Adrenal gland (tissue), 9 donors: ENCODE measurements at regions not wholly inside any gene's neighbourhood (a gene's known extent, or its start where the extent isn't known, plus 50 kb on each side); places are given as distances from the start of the nearest gene placed in this dataset.

ENCODE experiments used
- DNase-seq, 7 donors: peaks; one replicate each; pipeline ENCODE4 v3.0.0-alpha.2; 2019 to 2020
- H3K27ac ChIP-seq, 5 donors: fragments of 200-600 bp; sonication (generic) in 4 of 5; 1 replicate in 3 of 5; 2 replicates in 2 of 5; pipeline versions ENCODE4 v1.5.1 to v1.8.0; 2016 to 2020; ENCODE audit warnings: mild to moderate bottlenecking in 1 of 5
- H3K27me3 ChIP-seq: fragments of 200-600 bp; 2 replicates; pipeline ENCODE4 v1.8.0; 2021
- H3K36me3 ChIP-seq, 2 donors: fragments of 200-600 bp; replicated peaks in 1 of 2; 1 replicate in 1 of 2; 2 replicates in 1 of 2; pipeline versions ENCODE4 v1.5.1 to v1.8.0; 2018 to 2022
- H3K4me1 ChIP-seq, 2 donors: fragments of 200-600 bp; replicated peaks in 1 of 2; 1 replicate in 1 of 2; 2 replicates in 1 of 2; pipeline versions ENCODE4 v1.5.1 to v1.8.0; 2018 to 2021
- H3K4me3 ChIP-seq, 4 donors: fragments of 200-600 bp; sonication (generic) in 3 of 4; one replicate each; pipeline ENCODE4 v1.5.1; 2016 to 2018
- H3K9me3 ChIP-seq, 3 donors: fragments of 200-600 bp; sonication (generic) in 1 of 3; replicated peaks in 1 of 3; 1 replicate in 2 of 3; 2 replicates in 1 of 3; pipeline versions ENCODE4 v1.5.1 to v1.8.0; 2016 to 2021
- POLR2A ChIP-seq, 2 donors: fragments of 450-650 bp; IDR thresholded peaks; one replicate each; pipeline ENCODE4 v1.6.1; 2017; ENCODE audit warnings: antibody characterized with exemption in 2 of 2, mild to moderate bottlenecking in 2 of 2, moderate library complexity in 1 of 2
- whole genome bisulfite sequencing, 4 donors: extraction: QIAGEN DNeasy Blood & Tissue Kit in 2 of 4; methylation state at CpG; one replicate each; pipeline versions ENCODE4 v1.1.5 to v1.1.7; 2013 to 2017; 5-methylcytosine and 5-hydroxymethylcytosine counted together
- intact Hi-C, 2 donors: fragments of 100-400 bp; cut with DNase I; formaldehyde crosslinking; loops; one replicate each; pipeline versions ENCODE4 v1.14.1 to v1.15.0; 2022 to 2023
- TF ChIP-seq, protein P1 (sequence below), 6 experiments: fragments of 450-650 bp in 4 of 6; fragments of 200-600 bp in 2 of 6; sonication (generic) in 1 of 6; IDR thresholded peaks; 1 replicate in 5 of 6; 2 replicates in 1 of 6; pipeline versions ENCODE4 v1.5.1 to v1.8.0; 2016 to 2021; ENCODE audit warnings: antibody characterized with exemption in 6 of 6, mild to moderate bottlenecking in 2 of 6, moderate library complexity in 1 of 6
- donor health status: healthy with polysubstance abuse.
- donor health status: Bipolar disorder and iron deficiency.
- donor health status: DM: yes; HTN: yes; CAD: no.
- donor health status: DM: no; HTN: no; CAD: no.
- donor health status: DM: no; HTN: no; CAD: no.

GRCh38 chr18:78622907-78623541 lies 356.6 kb upstream of the SALL3 start:
- Histone ChIP-seq H3K27ac (no peak overlapping the region), H3K4me1 (no peaks in the 10 kb centered on the region), H3K4me3 (no peak overlapping the region), H3K9me3 (no peaks in the 10 kb centered on the region), H3K27me3 (peaks cover 1% of the 10 kb centered on the region), H3K36me3 (no peaks in the 10 kb centered on the region)
- DNase-seq: peak in 2 of 7 donors; percentile 2 to 34
- WGBS, 4 donors: 68 to 72% (median 70%) methylated on average over 16 of the region's 16 CpGs
- intact Hi-C loops: no loop called here
- TF ChIP-seq, protein P1, sequence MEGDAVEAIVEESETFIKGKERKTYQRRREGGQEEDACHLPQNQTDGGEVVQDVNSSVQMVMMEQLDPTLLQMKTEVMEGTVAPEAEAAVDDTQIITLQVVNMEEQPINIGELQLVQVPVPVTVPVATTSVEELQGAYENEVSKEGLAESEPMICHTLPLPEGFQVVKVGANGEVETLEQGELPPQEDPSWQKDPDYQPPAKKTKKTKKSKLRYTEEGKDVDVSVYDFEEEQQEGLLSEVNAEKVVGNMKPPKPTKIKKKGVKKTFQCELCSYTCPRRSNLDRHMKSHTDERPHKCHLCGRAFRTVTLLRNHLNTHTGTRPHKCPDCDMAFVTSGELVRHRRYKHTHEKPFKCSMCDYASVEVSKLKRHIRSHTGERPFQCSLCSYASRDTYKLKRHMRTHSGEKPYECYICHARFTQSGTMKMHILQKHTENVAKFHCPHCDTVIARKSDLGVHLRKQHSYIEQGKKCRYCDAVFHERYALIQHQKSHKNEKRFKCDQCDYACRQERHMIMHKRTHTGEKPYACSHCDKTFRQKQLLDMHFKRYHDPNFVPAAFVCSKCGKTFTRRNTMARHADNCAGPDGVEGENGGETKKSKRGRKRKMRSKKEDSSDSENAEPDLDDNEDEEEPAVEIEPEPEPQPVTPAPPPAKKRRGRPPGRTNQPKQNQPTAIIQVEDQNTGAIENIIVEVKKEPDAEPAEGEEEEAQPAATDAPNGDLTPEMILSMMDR (IDR thresholded peaks at IDR 0.05): no peak
- TF ChIP-seq POLR2A (IDR thresholded peaks at IDR 0.05): no peak

- H3K9me3 ChIP-seq: no peaks in the 10 kb centered on the region
- no peaks in the 10 kb centered on the region for H3K36me3 ChIP-seq
- intact Hi-C loops: no loop called here
- 35 to 53% (median 41%) methylated on average over 16 of the region's 16 CpGs for WGBS, 4 donors
- no peak overlapping the region for H3K27ac ChIP-seq
- peak in 1 of 7 donors; percentile 14 for DNase-seq
- H3K4me1 ChIP-seq: no peaks in the 10 kb centered on the region
- peaks cover 6% of the 10 kb centered on the region for H3K27me3 ChIP-seq
- no peak overlapping the region for H3K4me3 ChIP-seq
- TF ChIP-seq POLR2A (IDR thresholded peaks at IDR 0.05): no peak
- TF ChIP-seq, protein P1 (IDR thresholded peaks at IDR 0.05): no peak
Measured at GRCh38 chr18:78624646-78625279, 354.9 kb upstream of the SALL3 start.

- H3K4me1 ChIP-seq: no peaks in the 10 kb centered on the region
- no peak overlapping the region for H3K27ac ChIP-seq
- no peaks in the 10 kb centered on the region for H3K36me3 ChIP-seq
- no peaks in the 10 kb centered on the region for H3K9me3 ChIP-seq
- DNase-seq: no peak
- TF ChIP-seq, protein P1 (IDR thresholded peaks at IDR 0.05): no peak
- no peak for TF ChIP-seq POLR2A (IDR thresholded peaks at IDR 0.05)
- 40 to 51% (median 43%) methylated on average over 5 of the region's 5 CpGs for WGBS, 4 donors
- H3K27me3 ChIP-seq: peaks cover 6% of the 10 kb centered on the region
- intact Hi-C loops: no loop called here
- H3K4me3 ChIP-seq: no peak overlapping the region
Measured at GRCh38 chr18:78625847-78626246, 353.8 kb upstream of the SALL3 start.

- H3K27ac ChIP-seq: no peak overlapping the region
- H3K4me1 ChIP-seq: no peaks in the 10 kb centered on the region
- H3K27me3 ChIP-seq: peaks cover 6% of the 10 kb centered on the region
- WGBS, 4 donors: 67 to 72% (median 70%) methylated on average over 12 to 21 of the region's 21 CpGs
- DNase-seq: peak in 1 of 7 donors; percentile 37
- no peaks in the 10 kb centered on the region for H3K36me3 ChIP-seq
- TF ChIP-seq POLR2A (IDR thresholded peaks at IDR 0.05): no peak
- intact Hi-C loops: no loop called here
- H3K4me3 ChIP-seq: no peak overlapping the region
- no peaks in the 10 kb centered on the region for H3K9me3 ChIP-seq
Measured at GRCh38 chr18:78627551-78628346, 351.9 kb upstream of the SALL3 start.
